ENCODE measurements at regions not wholly inside any gene's neighbourhood (a gene's known extent, or its start where the extent isn't known, plus 50 kb on each side); places are given as distances from the start of the nearest gene placed in this dataset.

GRCh38 chr4:120395746-120396145 lies 329.1 kb upstream of the MAD2L1 start:
- no peak for DNase-seq (ENCODE audit: extremely low read depth, low read depth)
- TF ChIP-seq CTCF (IDR thresholded peaks at IDR 0.05; ENCODE audit: low read depth, low read length, missing control alignments), result no peak
- H3K4me3 ChIP-seq (replicated peaks; ENCODE audit: low read depth, low read length), result no peak overlapping the region

GRCh38 chr4:120355881-120356280 lies 289.2 kb upstream of the MAD2L1 start:
- DNase-seq (ENCODE audit: extremely low read depth, low read depth), result no peak
- H3K4me3 ChIP-seq (replicated peaks; ENCODE audit: low read depth, low read length), result no peak overlapping the region
- TF ChIP-seq CTCF (IDR thresholded peaks at IDR 0.05; ENCODE audit: low read depth, low read length, missing control alignments), result no peak

GRCh38 chr4:120354381-120354780 lies 287.7 kb upstream of the MAD2L1 start:
- no peak for TF ChIP-seq CTCF (IDR thresholded peaks at IDR 0.05; ENCODE audit: low read depth, low read length, missing control alignments)
- H3K4me3 ChIP-seq (replicated peaks; ENCODE audit: low read depth, low read length), result no peak overlapping the region
- DNase-seq (ENCODE audit: extremely low read depth, low read depth), result no peak

- H3K4me3 ChIP-seq (replicated peaks; ENCODE audit: low read depth, low read length), result no peak overlapping the region
- no peak for TF ChIP-seq CTCF (IDR thresholded peaks at IDR 0.05; ENCODE audit: low read depth, low read length, missing control alignments)
- DNase-seq (ENCODE audit: extremely low read depth, low read depth), result no peak
Observed at GRCh38 chr4:120353235-120353634, 286.6 kb upstream of the MAD2L1 start.

- no peak for DNase-seq (ENCODE audit: extremely low read depth, low read depth)
- no peak for TF ChIP-seq CTCF (IDR thresholded peaks at IDR 0.05; ENCODE audit: low read depth, low read length, missing control alignments)
Observed at GRCh38 chr4:120352739-120353138, 286.1 kb upstream of the MAD2L1 start.

GRCh38 chr4:120348948-120349347 lies 282.3 kb upstream of the MAD2L1 start:
- no peak for DNase-seq (ENCODE audit: extremely low read depth, low read depth)
- TF ChIP-seq CTCF (IDR thresholded peaks at IDR 0.05; ENCODE audit: low read depth, low read length, missing control alignments), result no peak

More at GRCh38 chr4:120352739-120353138, 286.1 kb upstream of the MAD2L1 start:
- no peak overlapping the region for H3K4me3 ChIP-seq (replicated peaks; ENCODE audit: low read depth, low read length)

GRCh38 chr4:120348521-120348920 lies 281.9 kb upstream of the MAD2L1 start:
- TF ChIP-seq CTCF (IDR thresholded peaks at IDR 0.05; ENCODE audit: low read depth, low read length, missing control alignments), result no peak
- H3K4me3 ChIP-seq (replicated peaks; ENCODE audit: low read depth, low read length), result no peak overlapping the region
- DNase-seq (ENCODE audit: extremely low read depth, low read depth), result no peak

More at GRCh38 chr4:120348948-120349347, 282.3 kb upstream of the MAD2L1 start:
- H3K4me3 ChIP-seq (replicated peaks; ENCODE audit: low read depth, low read length), result no peak overlapping the region
